ENCODE measurements at regions not wholly inside any gene's neighbourhood (a gene's known extent, or its start where the extent isn't known, plus 50 kb on each side); places are given as distances from the start of the nearest gene placed in this dataset.

DNA sequence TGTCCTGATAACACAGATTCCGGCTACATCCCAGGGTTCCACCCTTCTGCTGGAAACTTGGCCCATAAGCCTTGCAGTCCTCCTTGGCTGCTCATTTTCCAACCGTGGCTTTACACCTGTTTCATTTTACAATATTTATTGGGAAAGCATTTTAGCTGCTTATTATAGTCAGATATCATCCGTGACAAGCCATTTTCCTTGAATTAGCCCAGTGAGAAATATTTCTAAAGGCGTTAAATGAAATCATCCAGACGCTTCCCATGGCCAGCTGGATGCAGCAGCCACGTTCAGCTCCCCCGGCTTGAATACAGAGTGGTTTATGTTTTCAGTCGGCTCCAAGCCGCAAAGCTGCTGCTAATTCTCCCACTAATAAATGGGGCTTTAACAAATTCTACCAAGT, 245.0 kb upstream of the PELI2 start:
- Histone ChIP-seq H3K36me3 (ENCODE audit: insufficient read depth) (no peaks in the 10 kb centered on the region), H3K27ac (no peak overlapping the region), H3K27me3 (ENCODE audit: insufficient read depth, low read depth) (no peaks in the 10 kb centered on the region), H4K20me1 (ENCODE audit: insufficient read depth) (no peaks in the 10 kb centered on the region), H3K9ac (no peak overlapping the region), H3K4me1 (ENCODE audit: low read depth, poor library complexity, severe bottlenecking) (no peaks in the 10 kb centered on the region), H2AFZ (ENCODE audit: low read depth) (no peak overlapping the region), H3K4me3 (IDR thresholded peaks at IDR 0.05; ENCODE audit: insufficient read depth, low read depth, low read length) (no peak overlapping the region), H3K79me2 (ENCODE audit: insufficient read depth, low read depth) (no peaks in the 10 kb centered on the region), H3K4me2 (no peak overlapping the region)
- TF ChIP-seq, protein P1, sequence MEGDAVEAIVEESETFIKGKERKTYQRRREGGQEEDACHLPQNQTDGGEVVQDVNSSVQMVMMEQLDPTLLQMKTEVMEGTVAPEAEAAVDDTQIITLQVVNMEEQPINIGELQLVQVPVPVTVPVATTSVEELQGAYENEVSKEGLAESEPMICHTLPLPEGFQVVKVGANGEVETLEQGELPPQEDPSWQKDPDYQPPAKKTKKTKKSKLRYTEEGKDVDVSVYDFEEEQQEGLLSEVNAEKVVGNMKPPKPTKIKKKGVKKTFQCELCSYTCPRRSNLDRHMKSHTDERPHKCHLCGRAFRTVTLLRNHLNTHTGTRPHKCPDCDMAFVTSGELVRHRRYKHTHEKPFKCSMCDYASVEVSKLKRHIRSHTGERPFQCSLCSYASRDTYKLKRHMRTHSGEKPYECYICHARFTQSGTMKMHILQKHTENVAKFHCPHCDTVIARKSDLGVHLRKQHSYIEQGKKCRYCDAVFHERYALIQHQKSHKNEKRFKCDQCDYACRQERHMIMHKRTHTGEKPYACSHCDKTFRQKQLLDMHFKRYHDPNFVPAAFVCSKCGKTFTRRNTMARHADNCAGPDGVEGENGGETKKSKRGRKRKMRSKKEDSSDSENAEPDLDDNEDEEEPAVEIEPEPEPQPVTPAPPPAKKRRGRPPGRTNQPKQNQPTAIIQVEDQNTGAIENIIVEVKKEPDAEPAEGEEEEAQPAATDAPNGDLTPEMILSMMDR (conservative IDR thresholded peaks at IDR 0.05; ENCODE audit: low read depth, low read length): no peak

DNA sequence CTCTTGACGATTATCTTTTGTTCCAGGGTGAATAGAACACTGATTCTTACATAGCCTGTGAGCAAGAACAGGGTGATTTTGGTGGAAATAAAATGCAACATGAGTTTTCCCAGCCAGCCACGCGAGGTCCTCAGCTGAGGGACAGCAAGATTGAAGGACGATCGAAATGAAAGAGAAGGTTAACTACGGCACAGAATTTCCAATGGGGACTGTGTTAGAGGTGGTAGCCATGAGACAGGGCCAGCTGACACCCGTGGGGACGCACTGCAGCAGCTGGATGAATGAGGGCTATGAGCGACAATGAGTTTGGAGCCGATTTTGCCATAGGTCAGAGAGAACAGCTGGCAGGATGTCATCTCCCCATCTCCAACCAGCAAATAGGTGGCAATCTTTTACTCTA, 243.4 kb upstream of the PELI2 start:
- Histone ChIP-seq H3K36me3 (ENCODE audit: insufficient read depth) (no peaks in the 10 kb centered on the region), H2AFZ (ENCODE audit: low read depth) (no peak overlapping the region), H4K20me1 (ENCODE audit: insufficient read depth) (no peaks in the 10 kb centered on the region), H3K79me2 (ENCODE audit: insufficient read depth, low read depth) (no peaks in the 10 kb centered on the region), H3K4me3 (IDR thresholded peaks at IDR 0.05; ENCODE audit: insufficient read depth, low read depth, low read length) (no peak overlapping the region), H3K4me1 (ENCODE audit: low read depth, poor library complexity, severe bottlenecking) (no peaks in the 10 kb centered on the region), H3K9ac (no peak overlapping the region), H3K4me2 (no peak overlapping the region), H3K27me3 (ENCODE audit: insufficient read depth, low read depth) (no peaks in the 10 kb centered on the region), H3K27ac (no peak overlapping the region)
- TF ChIP-seq, protein P1 (conservative IDR thresholded peaks at IDR 0.05; ENCODE audit: low read depth, low read length): no peak

DNA sequence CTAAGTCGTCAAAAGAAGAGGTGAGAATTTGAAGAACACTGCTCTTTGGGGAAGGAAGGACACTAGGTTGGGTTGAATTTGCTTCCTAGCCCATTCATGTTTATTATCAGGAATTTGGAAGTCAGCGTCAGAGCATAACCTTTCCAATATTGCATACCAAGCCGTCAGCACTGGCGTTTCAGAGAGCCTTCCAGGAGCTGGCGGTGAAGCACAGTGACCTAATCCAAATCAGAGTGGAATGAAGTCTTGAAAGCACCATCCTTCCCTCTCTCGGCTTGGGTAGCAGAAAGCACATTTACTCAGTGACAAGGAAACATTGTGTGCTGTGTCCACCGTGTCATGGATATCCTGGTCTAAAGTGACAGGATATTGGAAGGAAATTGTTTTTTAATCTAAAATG, 240.3 kb upstream of the PELI2 start:
- H3K4me1 ChIP-seq (ENCODE audit: low read depth, poor library complexity, severe bottlenecking): no peaks in the 10 kb centered on the region
- TF ChIP-seq, protein P1 (conservative IDR thresholded peaks at IDR 0.05; ENCODE audit: low read depth, low read length): no peak
- H3K79me2 ChIP-seq (ENCODE audit: insufficient read depth, low read depth): no peaks in the 10 kb centered on the region
- no peak overlapping the region for H3K9ac ChIP-seq
- H3K27ac ChIP-seq: no peak overlapping the region
- H3K4me2 ChIP-seq: no peak overlapping the region
- no peaks in the 10 kb centered on the region for H3K27me3 ChIP-seq (ENCODE audit: insufficient read depth, low read depth)
- H4K20me1 ChIP-seq (ENCODE audit: insufficient read depth): no peaks in the 10 kb centered on the region
- H3K36me3 ChIP-seq (ENCODE audit: insufficient read depth): no peaks in the 10 kb centered on the region
- no peak overlapping the region for H2AFZ ChIP-seq (ENCODE audit: low read depth)
- H3K4me3 ChIP-seq (IDR thresholded peaks at IDR 0.05; ENCODE audit: insufficient read depth, low read depth, low read length): no peak overlapping the region

DNA sequence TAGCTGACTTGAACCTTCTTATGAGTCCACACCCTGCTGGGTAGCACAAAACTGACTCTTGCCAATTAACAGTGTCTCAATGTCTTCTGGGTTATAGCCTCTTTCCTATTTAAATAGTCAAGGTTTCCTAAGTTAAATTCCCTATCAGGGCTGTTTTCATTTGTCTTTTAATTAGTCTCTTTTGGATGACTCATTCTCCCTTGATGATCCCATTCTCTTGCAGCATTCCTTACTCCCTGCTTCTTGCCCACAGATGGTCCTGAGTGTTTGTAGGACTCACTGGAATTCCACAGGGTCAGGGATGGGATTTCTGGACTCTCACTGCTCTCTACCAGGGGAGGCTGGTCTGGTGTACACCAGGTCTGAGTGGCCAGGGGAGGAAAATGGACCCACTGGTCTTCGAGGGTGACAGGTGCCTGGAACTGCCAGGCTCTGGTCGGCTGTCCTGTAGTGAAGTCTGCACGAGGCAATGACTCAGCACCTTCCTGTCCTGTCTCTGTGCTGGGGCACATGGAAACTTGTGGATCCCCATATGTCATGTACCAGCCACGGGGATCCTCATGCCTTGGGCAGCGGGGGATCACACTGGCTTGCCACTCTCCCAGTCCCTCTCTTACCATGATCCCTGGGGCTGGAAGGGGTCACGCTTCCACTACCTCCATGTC, 236.5 kb upstream of the PELI2 start:
- TF ChIP-seq, protein P1 (conservative IDR thresholded peaks at IDR 0.05; ENCODE audit: low read depth, low read length): no peak
- Histone ChIP-seq H3K36me3 (ENCODE audit: insufficient read depth) (no peaks in the 10 kb centered on the region), H3K27me3 (ENCODE audit: insufficient read depth, low read depth) (no peaks in the 10 kb centered on the region), H3K4me1 (ENCODE audit: low read depth, poor library complexity, severe bottlenecking) (no peaks in the 10 kb centered on the region), H3K4me2 (no peak overlapping the region), H3K27ac (no peak overlapping the region), H4K20me1 (ENCODE audit: insufficient read depth) (no peaks in the 10 kb centered on the region), H2AFZ (ENCODE audit: low read depth) (no peak overlapping the region), H3K4me3 (IDR thresholded peaks at IDR 0.05; ENCODE audit: insufficient read depth, low read depth, low read length) (no peak overlapping the region), H3K79me2 (ENCODE audit: insufficient read depth, low read depth) (no peaks in the 10 kb centered on the region), H3K9ac (no peak overlapping the region)

Data from KMS-11 (cell line).